ENCODE measurements at regions not wholly inside any gene's neighbourhood (a gene's known extent, or its start where the extent isn't known, plus 50 kb on each side); places are given as distances from the start of the nearest gene placed in this dataset.

DNA sequence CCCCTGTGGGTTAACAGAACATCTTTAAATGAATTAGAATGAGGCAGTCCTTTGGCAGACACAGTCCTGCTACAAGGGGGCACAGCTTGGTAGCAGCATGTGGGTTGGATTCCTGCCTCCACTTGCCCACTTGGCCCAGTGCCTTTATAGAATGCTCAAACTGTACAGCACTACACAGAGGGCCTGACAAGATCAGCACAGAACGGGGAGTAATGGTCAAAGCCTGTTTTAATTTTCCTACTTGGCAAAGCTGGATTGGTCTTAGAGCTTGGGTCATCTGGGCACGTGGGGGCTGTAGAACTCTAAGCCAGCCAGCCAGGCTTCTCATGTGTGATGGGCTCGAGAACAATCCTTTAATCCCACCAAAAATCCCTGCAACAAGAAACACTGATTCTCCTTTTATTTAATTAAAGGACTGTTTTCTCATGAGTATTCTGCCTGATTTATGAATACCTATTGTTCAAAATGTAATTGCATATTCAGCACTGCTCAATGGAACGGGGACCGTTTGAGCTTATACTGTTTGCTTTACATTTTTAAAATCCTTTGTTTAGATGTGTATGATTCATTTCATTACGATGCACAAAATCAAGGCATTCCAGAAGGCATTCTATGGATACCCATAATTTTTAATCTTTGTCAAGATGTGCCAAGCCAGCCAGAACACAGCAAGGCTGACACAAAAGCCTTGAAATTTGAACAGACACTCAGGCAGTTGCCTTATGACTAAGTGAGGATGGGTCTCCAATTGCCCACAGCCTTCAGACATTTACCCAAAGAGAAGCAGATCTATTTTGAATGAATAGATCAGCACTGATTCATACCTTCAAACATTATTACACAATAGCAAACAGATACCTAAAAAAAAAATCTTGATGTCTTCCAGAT, 249.3 kb upstream of the TGFBR2 start:
- Histone ChIP-seq H3K36me3 (no peaks in the 10 kb centered on the region), H3K27me3 (no peaks in the 10 kb centered on the region), H3K4me3 (no peak overlapping the region), H3K4me1 (ENCODE audit: low read depth) (peaks cover 11% of the 10 kb centered on the region), H3K9me3 (ENCODE audit: low read depth) (no peaks in the 10 kb centered on the region), H3K27ac (no peak overlapping the region)
- TF ChIP-seq, protein P1, sequence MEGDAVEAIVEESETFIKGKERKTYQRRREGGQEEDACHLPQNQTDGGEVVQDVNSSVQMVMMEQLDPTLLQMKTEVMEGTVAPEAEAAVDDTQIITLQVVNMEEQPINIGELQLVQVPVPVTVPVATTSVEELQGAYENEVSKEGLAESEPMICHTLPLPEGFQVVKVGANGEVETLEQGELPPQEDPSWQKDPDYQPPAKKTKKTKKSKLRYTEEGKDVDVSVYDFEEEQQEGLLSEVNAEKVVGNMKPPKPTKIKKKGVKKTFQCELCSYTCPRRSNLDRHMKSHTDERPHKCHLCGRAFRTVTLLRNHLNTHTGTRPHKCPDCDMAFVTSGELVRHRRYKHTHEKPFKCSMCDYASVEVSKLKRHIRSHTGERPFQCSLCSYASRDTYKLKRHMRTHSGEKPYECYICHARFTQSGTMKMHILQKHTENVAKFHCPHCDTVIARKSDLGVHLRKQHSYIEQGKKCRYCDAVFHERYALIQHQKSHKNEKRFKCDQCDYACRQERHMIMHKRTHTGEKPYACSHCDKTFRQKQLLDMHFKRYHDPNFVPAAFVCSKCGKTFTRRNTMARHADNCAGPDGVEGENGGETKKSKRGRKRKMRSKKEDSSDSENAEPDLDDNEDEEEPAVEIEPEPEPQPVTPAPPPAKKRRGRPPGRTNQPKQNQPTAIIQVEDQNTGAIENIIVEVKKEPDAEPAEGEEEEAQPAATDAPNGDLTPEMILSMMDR (IDR thresholded peaks at IDR 0.05; ENCODE audit: low read depth, low read length): no peak
- DNase-seq (ENCODE audit: low read depth in 1 of 2, low spot score in 1 of 2): no peak

- H3K27me3 ChIP-seq: no peaks in the 10 kb centered on the region
- no peak overlapping the region for H3K4me3 ChIP-seq
- H3K27ac ChIP-seq: no peak overlapping the region
- TF ChIP-seq, protein P1 (IDR thresholded peaks at IDR 0.05; ENCODE audit: low read depth, low read length): no peak
- no peaks in the 10 kb centered on the region for H3K9me3 ChIP-seq (ENCODE audit: low read depth)
- H3K4me1 ChIP-seq (ENCODE audit: low read depth): peaks cover 11% of the 10 kb centered on the region
- no peaks in the 10 kb centered on the region for H3K36me3 ChIP-seq
- DNase-seq (ENCODE audit: low read depth in 1 of 2, low spot score in 1 of 2): no peak
Measured at GRCh38 chr3:30357897-30358296, 248.5 kb upstream of the TGFBR2 start.

DNA sequence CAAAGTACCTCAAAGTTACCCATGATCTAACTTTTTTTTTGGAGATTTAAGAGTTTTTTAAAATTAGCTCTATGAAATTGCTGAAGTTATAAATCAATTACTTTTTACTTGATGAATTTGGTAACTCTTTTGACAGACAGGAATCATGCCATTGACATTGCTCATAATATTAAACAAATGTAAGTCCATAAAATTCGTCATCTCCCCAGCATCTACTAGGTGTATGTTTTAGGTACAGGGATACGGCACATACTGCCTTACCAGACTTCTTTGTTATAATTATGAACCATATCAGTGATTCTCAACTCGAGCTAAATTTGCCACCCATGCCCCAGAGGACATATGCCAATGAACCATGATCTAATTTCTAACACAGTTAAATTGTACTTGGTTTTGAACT, 247.5 kb upstream of the TGFBR2 start:
- no peaks in the 10 kb centered on the region for H3K36me3 ChIP-seq
- no peaks in the 10 kb centered on the region for H3K9me3 ChIP-seq (ENCODE audit: low read depth)
- no peak for DNase-seq (ENCODE audit: low read depth in 1 of 2, low spot score in 1 of 2)
- H3K4me1 ChIP-seq (ENCODE audit: low read depth): peaks cover 6% of the 10 kb centered on the region
- TF ChIP-seq, protein P1 (IDR thresholded peaks at IDR 0.05; ENCODE audit: low read depth, low read length): no peak
- H3K27ac ChIP-seq: no peak overlapping the region
- no peak overlapping the region for H3K4me3 ChIP-seq
- no peaks in the 10 kb centered on the region for H3K27me3 ChIP-seq

GRCh38 chr3:30368978-30369377, 237.4 kb upstream of the TGFBR2 start:
- H3K4me3 ChIP-seq: no peak overlapping the region
- H3K27me3 ChIP-seq: no peaks in the 10 kb centered on the region
- H3K36me3 ChIP-seq: no peaks in the 10 kb centered on the region
- TF ChIP-seq, protein P1 (IDR thresholded peaks at IDR 0.05; ENCODE audit: low read depth, low read length): no peak
- H3K27ac ChIP-seq: no peak overlapping the region
- peak in 1 of 2 donors; percentile 61 for DNase-seq (ENCODE audit: low read depth in 1 of 2, low spot score in 1 of 2)
- H3K9me3 ChIP-seq (ENCODE audit: low read depth): no peaks in the 10 kb centered on the region
- H3K4me1 ChIP-seq (ENCODE audit: low read depth): no peaks in the 10 kb centered on the region

- H3K9me3 ChIP-seq (ENCODE audit: low read depth): no peaks in the 10 kb centered on the region
- TF ChIP-seq, protein P1 (IDR thresholded peaks at IDR 0.05; ENCODE audit: low read depth, low read length): no peak
- DNase-seq (ENCODE audit: low read depth in 1 of 2, low spot score in 1 of 2): peak in 1 of 2 donors; percentile 63
- no peaks in the 10 kb centered on the region for H3K4me1 ChIP-seq (ENCODE audit: low read depth)
- no peaks in the 10 kb centered on the region for H3K27me3 ChIP-seq
- no peak overlapping the region for H3K27ac ChIP-seq
- H3K36me3 ChIP-seq: no peaks in the 10 kb centered on the region
- H3K4me3 ChIP-seq: no peak overlapping the region
Measured at GRCh38 chr3:30370681-30371271, 235.6 kb upstream of the TGFBR2 start.

All from cardiac muscle cell (in vitro differentiated cells and primary cell).